ENCODE measurements at regions not wholly inside any gene's neighbourhood (a gene's known extent, or its start where the extent isn't known, plus 50 kb on each side); places are given as distances from the start of the nearest gene placed in this dataset.
A peak's percentile ranks its signal among the peaks of the same experiment; 100 is the strongest.

- no peak for DNase-seq (ENCODE audit: low spot score)
These were observed 797.6 kb upstream of the CDH2 start for GRCh38 chr18:28974504-28974903.

GRCh38 chr18:28973324-28973723, 796.4 kb upstream of the CDH2 start:
- no peak for DNase-seq (ENCODE audit: low spot score)

GRCh38 chr18:28972333-28972907, 795.5 kb upstream of the CDH2 start:
- no peak for DNase-seq (ENCODE audit: low spot score)

GRCh38 chr18:28963481-28963880, 786.6 kb upstream of the CDH2 start:
- no peak for DNase-seq (ENCODE audit: low spot score)

- DNase-seq (ENCODE audit: low spot score) = peak; percentile 11
These were observed 784.8 kb upstream of the CDH2 start for GRCh38 chr18:28961669-28962228.

GRCh38 chr18:28960146-28960545, 783.2 kb upstream of the CDH2 start:
- DNase-seq (ENCODE audit: low spot score) = no peak

- DNase-seq (ENCODE audit: low spot score) = no peak
These were observed 775.4 kb upstream of the CDH2 start for GRCh38 chr18:28952339-28952738.

- DNase-seq (ENCODE audit: low spot score) = no peak
These were observed 771.0 kb upstream of the CDH2 start for GRCh38 chr18:28947900-28948299.

- no peak for DNase-seq (ENCODE audit: low spot score)
These were observed 769.5 kb upstream of the CDH2 start for GRCh38 chr18:28946471-28946870.

- no peak for DNase-seq (ENCODE audit: low spot score)
These were observed 746.0 kb upstream of the CDH2 start for GRCh38 chr18:28922936-28923335.

- no peak for DNase-seq (ENCODE audit: low spot score)
These were observed 739.5 kb upstream of the CDH2 start for GRCh38 chr18:28916456-28916855.

- no peak for DNase-seq (ENCODE audit: low spot score)
These were observed 728.6 kb upstream of the CDH2 start for GRCh38 chr18:28905509-28905908.

GRCh38 chr18:28904789-28905364, 727.9 kb upstream of the CDH2 start:
- DNase-seq (ENCODE audit: low spot score) = no peak

- DNase-seq (ENCODE audit: low spot score) = no peak
These were observed 726.4 kb upstream of the CDH2 start for GRCh38 chr18:28903306-28903705.

GRCh38 chr18:28890791-28891190, 713.9 kb upstream of the CDH2 start:
- DNase-seq (ENCODE audit: low spot score) = no peak

GRCh38 chr18:28884304-28884703, 707.4 kb upstream of the CDH2 start:
- DNase-seq (ENCODE audit: low spot score) = no peak

- DNase-seq (ENCODE audit: low spot score) = no peak
These were observed 703.9 kb upstream of the CDH2 start for GRCh38 chr18:28880856-28881255.

GRCh38 chr18:28875059-28875458, 698.1 kb upstream of the CDH2 start:
- DNase-seq (ENCODE audit: low spot score) = no peak

- DNase-seq (ENCODE audit: low spot score) = no peak
These were observed 686.5 kb upstream of the CDH2 start for GRCh38 chr18:28863396-28863795.

- DNase-seq (ENCODE audit: low spot score) = no peak
These were observed 681.3 kb upstream of the CDH2 start for GRCh38 chr18:28858248-28858647.

- DNase-seq (ENCODE audit: low spot score) = no peak
These were observed 679.1 kb upstream of the CDH2 start for GRCh38 chr18:28855989-28856388.

GRCh38 chr18:28855524-28855923, 678.6 kb upstream of the CDH2 start:
- no peak for DNase-seq (ENCODE audit: low spot score)

- DNase-seq (ENCODE audit: low spot score) = no peak
These were observed 678.0 kb upstream of the CDH2 start for GRCh38 chr18:28854964-28855363.

- no peak for DNase-seq (ENCODE audit: low spot score)
These were observed 670.0 kb upstream of the CDH2 start for GRCh38 chr18:28846958-28847357.
